Activated CD4-positive, alpha-beta T cell treated with anti-CD3 and anti-CD28 coated beads for 36 hours (primary cell): ENCODE measurements at regions not wholly inside any gene's neighbourhood (a gene's known extent, or its start where the extent isn't known, plus 50 kb on each side); places are given as distances from the start of the nearest gene placed in this dataset.

Experiments used
- ATAC-seq: fragments of 200-7000 bp; cut with Tn5 transposase; one replicate; pipeline ENCODE4 v1.10.0; 2021; ENCODE audit warnings: mild to moderate bottlenecking, moderate library complexity
- CTCF ChIA-PET: fragments of 350-600 bp; sonication (Branson Sonifier 250); formaldehyde crosslinking; loops from one replicate; lab custom pipeline; 2021; ENCODE audit warnings: antibody characterized with exemption; lab: Charles Lee
- POLR2A ChIA-PET: fragments of 350-600 bp; sonication (Branson Sonifier 250); formaldehyde crosslinking; loops from one replicate; lab custom pipeline; 2021; ENCODE audit warnings: antibody characterized with exemption, inconsistent platforms; lab: Charles Lee
- DNase-seq: peaks from one replicate; pipeline ENCODE4 v3.0.0-alpha.2; 2020
- H3K27ac Mint-ChIP-seq: one replicate; pipeline ENCODE4 v1.8.0; 2021; ENCODE audit warnings: mixed read lengths
- H3K27me3 Mint-ChIP-seq: one replicate; pipeline ENCODE4 v1.8.0; 2021; ENCODE audit warnings: mixed read lengths
- H3K36me3 Mint-ChIP-seq: one replicate; pipeline ENCODE4 v1.8.0; 2021; ENCODE audit warnings: low read depth, mixed read lengths
- H3K4me1 Mint-ChIP-seq: one replicate; pipeline ENCODE4 v1.8.0; 2021; ENCODE audit warnings: mixed read lengths
- H3K4me3 Mint-ChIP-seq: one replicate; pipeline ENCODE4 v1.8.0; 2021; ENCODE audit warnings: mild to moderate bottlenecking, moderate library complexity, mixed read lengths
- H3K9me3 Mint-ChIP-seq: one replicate; pipeline ENCODE4 v1.8.0; 2021; ENCODE audit warnings: low read depth, mixed read lengths
- intact Hi-C, 2 experiments: fragments of 100-400 bp; cut with DNase I in 1 of 2; cut with micrococcal nuclease in 1 of 2; formaldehyde crosslinking; loops; one replicate each; pipeline versions ENCODE4 v1.14.2 to v1.15.1; 2022 to 2024; cut with DNase I, micrococcal nuclease

DNA sequence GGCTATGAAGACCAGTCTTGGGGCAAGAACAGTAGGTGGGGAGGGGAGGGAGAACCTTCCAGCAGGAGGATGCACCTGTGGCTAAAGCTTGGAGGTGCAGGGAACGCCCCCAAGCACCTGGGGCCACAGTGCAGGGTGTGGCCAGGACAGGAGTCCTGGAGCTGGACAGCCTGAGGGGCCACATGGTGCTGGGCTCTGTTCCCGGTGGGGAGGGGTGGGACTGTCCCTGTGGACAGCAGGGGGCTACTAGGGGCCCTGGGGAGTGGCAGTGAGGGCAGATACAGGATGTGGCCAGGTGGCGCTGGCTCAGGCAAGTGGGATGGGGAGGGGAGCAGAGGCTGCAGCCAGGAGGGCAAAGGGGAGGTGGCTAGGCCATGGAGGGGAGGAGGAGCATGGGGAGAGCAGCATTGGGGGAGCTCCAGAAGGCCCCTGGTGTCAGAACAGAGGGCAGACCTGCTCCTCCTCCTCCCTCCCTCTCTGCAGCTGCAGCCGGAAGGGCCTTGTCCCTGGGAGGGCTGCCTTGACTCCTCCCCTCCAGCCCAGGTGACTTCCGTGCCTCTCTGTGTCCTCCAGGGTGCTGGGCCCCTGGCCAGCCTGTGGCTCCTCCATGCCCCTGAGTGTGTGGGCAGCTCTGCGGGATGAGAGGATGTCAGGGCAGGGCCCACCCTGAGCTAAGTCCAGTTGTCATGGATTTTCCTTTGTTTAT, 68.4 kb upstream of the DLK1 start:
- no peak for ATAC-seq
- Mint-ChIP-seq H3K27me3 (peaks cover 6% of the 10 kb centered on the region), H3K9me3 (no peaks in the 10 kb centered on the region), H3K4me3 (no peak overlapping the region), H3K27ac (no peak overlapping the region), H3K36me3 (no peaks in the 10 kb centered on the region), H3K4me1 (peaks cover 7% of the 10 kb centered on the region)
- CTCF ChIA-PET, result interaction anchor here (4.3 to 7.8 kb wide), 2 partner anchors 12 to 275 kb away, joined by 22 to 68 read pairs; no protein-coding TSS in a partner anchor
- DNase-seq, result no peak
- intact Hi-C loops, result no loop called here
- POLR2A ChIA-PET, result no interaction called here

DNA sequence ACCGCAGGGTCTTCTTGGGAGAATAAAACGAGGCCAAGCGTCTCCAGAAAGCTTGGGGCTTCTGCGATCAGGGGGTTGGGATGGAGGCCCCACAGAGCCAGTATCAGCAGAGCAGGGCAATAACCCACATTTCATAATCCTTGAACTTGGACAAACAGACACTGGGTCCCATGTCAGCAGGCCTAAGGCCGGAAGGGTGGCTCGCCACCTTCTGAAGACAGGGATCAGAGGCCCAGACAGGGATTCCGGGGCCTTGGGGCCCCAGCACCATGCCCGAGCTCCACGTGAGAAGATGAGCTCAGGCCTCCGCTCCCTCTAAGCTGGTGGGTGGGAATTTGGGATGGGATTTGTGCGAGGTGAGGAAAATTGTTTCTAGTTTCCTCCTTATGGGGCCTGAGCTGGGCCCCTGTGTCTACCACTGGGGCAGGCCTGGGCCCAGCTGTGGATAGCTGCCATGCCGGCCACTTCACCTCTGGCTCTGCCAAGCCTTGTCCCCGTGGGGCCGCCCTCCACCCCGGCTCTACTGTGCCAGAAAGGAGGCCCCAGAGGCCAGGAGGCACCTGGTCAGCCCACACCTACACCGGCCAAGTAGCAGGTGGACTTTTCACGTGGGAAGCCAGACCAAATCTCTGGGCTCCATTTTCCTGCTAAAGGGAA, 67.2 kb upstream of the DLK1 start:
- intact Hi-C loops, result no loop called here
- ChIA-PET CTCF (interaction anchor here (0.9 to 4.3 kb wide), 2 partner anchors 13 to 274 kb away, joined by 4 to 22 read pairs; no protein-coding TSS in a partner anchor), POLR2A (no interaction called here)
- ATAC-seq (no peak), DNase-seq (no peak)
- Mint-ChIP-seq H3K4me1 (no peaks in the 10 kb centered on the region), H3K4me3 (no peak overlapping the region), H3K27ac (no peak overlapping the region), H3K9me3 (no peaks in the 10 kb centered on the region), H3K27me3 (peaks cover 6% of the 10 kb centered on the region), H3K36me3 (no peaks in the 10 kb centered on the region)

DNA sequence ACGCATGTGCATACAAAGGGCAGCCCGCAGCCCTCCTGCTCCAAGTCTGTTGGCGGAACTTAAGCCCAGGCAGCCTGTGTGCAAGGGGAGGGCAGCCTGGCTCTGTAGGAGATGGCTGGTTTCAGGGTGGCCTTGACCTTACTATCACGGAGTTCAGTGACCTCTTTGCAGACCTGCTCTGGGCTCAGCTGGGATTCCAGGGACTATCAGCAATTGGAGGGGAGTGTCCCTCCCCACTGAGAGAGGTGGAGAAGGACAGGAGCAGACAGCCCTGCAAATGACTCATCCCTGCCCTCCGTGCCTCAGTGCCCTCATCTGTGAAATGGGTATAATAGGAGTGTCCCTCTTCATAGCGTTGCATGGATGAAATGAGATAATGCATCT, 66.2 kb upstream of the DLK1 start:
- POLR2A ChIA-PET, result no interaction called here
- intact Hi-C loops, result no loop called here
- Mint-ChIP-seq H3K27me3 (peaks cover 5% of the 10 kb centered on the region), H3K9me3 (no peaks in the 10 kb centered on the region), H3K4me3 (no peak overlapping the region), H3K4me1 (no peaks in the 10 kb centered on the region), H3K36me3 (no peaks in the 10 kb centered on the region), H3K27ac (no peak overlapping the region)
- CTCF ChIA-PET, result interaction anchor here (0.6 to 0.7 kb wide), 4 partner anchors 8 to 1117 kb away, joined by 3 to 4 read pairs (median 4); no protein-coding TSS in a partner anchor
- DNase-seq (no peak), ATAC-seq (no peak)

DNA sequence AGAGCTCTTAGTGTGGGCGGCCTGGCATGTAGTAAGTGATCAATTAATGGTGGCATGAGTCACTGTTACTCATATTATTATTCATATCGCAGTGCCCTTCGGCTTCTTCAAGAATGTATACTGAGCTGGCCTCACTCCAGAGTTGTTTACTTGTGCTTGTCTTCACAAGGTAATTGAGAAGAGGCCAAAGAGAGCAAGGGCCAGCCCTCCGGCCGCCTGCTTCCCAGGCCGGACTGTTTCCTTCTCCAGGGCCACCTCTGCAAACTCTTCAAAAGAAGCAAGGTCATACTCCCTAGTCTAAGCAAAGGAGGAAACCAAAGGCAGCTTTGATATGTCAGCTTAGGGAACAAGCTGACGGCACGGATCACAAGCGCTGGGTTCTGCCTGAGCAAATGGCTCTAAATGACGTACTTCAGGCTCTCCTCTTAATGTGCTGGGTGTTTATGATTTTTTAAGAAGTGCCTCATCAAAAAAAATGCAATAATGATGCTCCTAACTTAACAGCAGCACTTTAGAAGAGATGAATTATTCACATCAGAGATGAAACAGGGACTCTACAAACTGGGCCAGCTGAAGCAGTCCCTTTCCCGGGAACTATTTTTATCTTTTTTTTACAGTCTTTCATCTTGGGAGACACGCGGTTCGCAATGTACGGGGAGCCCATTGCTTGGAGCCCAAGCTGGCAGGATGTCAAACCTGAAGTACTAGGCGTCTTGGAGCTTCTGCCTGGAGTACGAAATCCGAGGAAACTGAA, 65.6 kb upstream of the DLK1 start:
- Mint-ChIP-seq H3K27me3 (peaks cover 2% of the 10 kb centered on the region), H3K27ac (no peak overlapping the region), H3K4me1 (no peaks in the 10 kb centered on the region), H3K9me3 (no peaks in the 10 kb centered on the region), H3K36me3 (no peaks in the 10 kb centered on the region), H3K4me3 (no peak overlapping the region)
- CTCF ChIA-PET, result interaction anchor here (0.6 to 0.9 kb wide), 6 partner anchors 8 to 1116 kb away, joined by 3 to 4 read pairs (median 4); no protein-coding TSS in a partner anchor
- intact Hi-C loops, result no loop called here
- ATAC-seq (no peak), DNase-seq (no peak)
- POLR2A ChIA-PET, result no interaction called here

DNA sequence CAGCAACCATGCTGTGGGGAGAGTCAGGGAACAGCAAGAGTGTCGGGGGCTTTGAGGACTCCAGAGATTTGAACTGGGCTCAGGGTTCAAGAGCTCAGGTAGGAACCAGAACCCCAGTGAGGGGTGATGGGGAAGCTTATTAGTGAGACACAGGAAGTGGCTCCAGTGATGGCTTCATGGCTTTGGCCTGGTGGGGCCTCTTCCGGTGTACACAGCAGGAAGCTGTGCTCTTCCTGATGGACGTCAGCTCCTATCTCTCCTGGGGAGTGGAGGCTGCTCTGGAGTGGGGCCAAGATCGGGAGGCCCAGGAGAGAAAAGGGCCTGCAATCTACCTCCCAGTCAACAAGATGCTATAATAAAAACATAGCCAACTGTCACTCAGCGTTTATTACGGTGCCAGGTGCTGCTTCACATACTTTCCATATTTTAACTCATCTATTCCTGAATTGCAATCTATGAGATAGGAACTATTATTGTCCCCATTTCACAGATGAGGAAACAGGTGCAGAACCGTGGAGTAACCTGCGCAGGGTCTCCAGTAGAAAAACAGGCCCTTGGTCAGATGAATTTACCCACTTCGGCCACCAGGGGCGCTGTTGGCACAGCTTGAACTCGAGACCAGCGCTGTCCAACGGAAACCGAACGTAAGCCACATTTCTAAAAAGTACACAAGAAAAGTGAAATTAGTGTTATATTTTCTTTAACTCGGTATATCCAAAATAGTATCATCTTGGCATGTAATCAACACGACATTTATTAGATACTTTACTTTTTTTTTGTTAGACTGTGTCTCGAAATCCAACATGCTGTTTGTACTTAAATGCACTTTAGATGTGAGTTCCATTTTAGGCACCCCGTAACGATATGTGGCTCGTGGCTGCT, 63.6 kb upstream of the DLK1 start:
- H3K27ac Mint-ChIP-seq, result no peak overlapping the region
- H3K4me3 Mint-ChIP-seq, result no peak overlapping the region
- ChIA-PET POLR2A (no interaction called here), CTCF (interaction anchor here (0.7 to 2.7 kb wide), 12 partner anchors 8 to 1037 kb away, joined by 3 to 22 read pairs (median 4); no protein-coding TSS in a partner anchor)
- peak; percentile 80 for ATAC-seq
- H3K9me3 Mint-ChIP-seq, result no peaks in the 10 kb centered on the region
- H3K36me3 Mint-ChIP-seq, result no peaks in the 10 kb centered on the region
- DNase-seq, result peak; percentile 81
- H3K27me3 Mint-ChIP-seq, result no peaks in the 10 kb centered on the region
- no peaks in the 10 kb centered on the region for H3K4me1 Mint-ChIP-seq
- intact Hi-C loops, result no loop called here

DNA sequence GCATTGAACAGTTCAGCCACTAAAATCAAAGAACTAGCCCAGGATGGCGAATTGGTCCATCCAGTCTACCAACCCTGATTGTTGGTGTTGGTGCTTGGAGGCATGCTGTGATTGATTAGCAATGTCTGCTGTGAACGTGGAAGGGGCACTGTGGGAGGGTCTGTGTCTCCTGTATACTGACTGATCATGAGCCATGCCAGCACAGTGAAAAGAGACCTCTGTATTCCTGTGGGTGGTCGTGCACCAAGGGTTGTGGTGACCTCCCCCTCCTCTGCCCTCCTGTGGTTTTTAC, 63.0 kb upstream of the DLK1 start:
- Mint-ChIP-seq H3K27ac (no peak overlapping the region), H3K4me3 (no peak overlapping the region), H3K4me1 (no peaks in the 10 kb centered on the region), H3K9me3 (no peaks in the 10 kb centered on the region), H3K27me3 (no peaks in the 10 kb centered on the region), H3K36me3 (no peaks in the 10 kb centered on the region)
- POLR2A ChIA-PET, result no interaction called here
- CTCF ChIA-PET, result interaction anchor here (1.5 to 2.7 kb wide), 5 partner anchors 11 to 162 kb away, joined by 3 to 22 read pairs (median 7); no protein-coding TSS in a partner anchor
- intact Hi-C loops, result no loop called here
- no peak for DNase-seq
- ATAC-seq, result no peak

DNA sequence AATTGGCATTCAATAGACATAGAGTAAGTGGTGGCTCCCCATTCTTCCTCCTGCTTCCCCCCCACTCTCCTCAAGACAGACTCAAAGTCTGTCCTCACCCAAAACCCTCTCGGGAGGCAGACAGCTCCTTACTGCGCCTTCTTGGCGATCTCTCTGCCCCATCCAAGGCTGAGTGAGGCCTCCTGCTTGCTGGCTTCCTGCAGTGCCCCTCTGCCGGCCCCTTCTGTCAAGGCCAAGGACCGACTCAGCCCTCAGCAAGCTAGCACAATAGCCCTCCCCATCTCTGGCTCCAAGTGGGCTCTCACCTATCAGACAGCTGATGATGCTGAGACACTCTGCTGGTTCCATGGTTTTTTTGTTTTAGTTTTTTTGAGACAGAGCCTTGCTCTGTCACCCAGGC, 62.5 kb upstream of the DLK1 start:
- CTCF ChIA-PET, result interaction anchor here (0.6 to 2.7 kb wide), 5 partner anchors 11 to 48 kb away, joined by 3 to 22 read pairs (median 6); no protein-coding TSS in a partner anchor
- Mint-ChIP-seq H3K27me3 (peaks cover 2% of the 10 kb centered on the region), H3K4me3 (no peak overlapping the region), H3K4me1 (no peaks in the 10 kb centered on the region), H3K9me3 (no peaks in the 10 kb centered on the region), H3K36me3 (no peaks in the 10 kb centered on the region), H3K27ac (no peak overlapping the region)
- POLR2A ChIA-PET, result no interaction called here
- intact Hi-C loops, result no loop called here
- DNase-seq (no peak), ATAC-seq (no peak)

DNA sequence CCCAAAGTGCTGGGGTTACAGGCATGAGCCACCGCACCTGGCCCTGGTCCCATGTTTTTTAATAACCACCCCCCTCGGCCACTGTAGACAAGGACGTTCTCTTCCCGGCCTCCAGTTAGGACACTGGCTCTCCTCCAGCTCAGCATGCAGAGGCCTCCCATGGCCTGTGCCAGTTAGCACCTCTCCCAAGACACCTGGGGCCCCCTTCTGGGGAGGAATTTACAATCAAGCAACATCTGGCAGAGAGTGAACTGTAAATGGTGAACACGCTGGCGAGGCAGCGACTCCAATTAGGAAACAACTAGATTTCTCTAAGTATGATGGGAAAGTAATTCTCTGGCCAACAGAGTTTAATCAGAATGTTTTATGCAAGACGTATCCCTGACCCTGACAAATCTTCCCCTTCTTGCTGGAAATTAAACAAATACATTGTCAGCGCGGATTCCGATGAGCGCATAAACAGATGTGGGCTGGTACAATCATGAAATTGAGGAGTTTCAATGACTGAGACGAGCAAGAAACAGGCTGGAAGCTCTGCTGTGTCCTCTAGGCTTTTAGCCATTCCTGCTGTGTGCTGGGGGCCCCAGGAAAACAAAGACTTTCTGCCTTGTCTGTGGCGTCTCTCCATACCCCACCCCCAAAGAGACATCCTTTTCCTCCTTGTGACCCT, 61.7 kb upstream of the DLK1 start:
- POLR2A ChIA-PET, result no interaction called here
- intact Hi-C loops, result no loop called here
- no peak for ATAC-seq
- no peak overlapping the region for H3K27ac Mint-ChIP-seq
- no peaks in the 10 kb centered on the region for H3K9me3 Mint-ChIP-seq
- CTCF ChIA-PET, result interaction anchor here (0.5 to 2.7 kb wide), 5 partner anchors 12 to 69 kb away, joined by 3 to 12 read pairs (median 3); no protein-coding TSS in a partner anchor
- H3K4me1 Mint-ChIP-seq, result no peaks in the 10 kb centered on the region
- H3K27me3 Mint-ChIP-seq, result peaks cover 7% of the 10 kb centered on the region
- H3K4me3 Mint-ChIP-seq, result no peak overlapping the region
- DNase-seq, result no peak
- no peaks in the 10 kb centered on the region for H3K36me3 Mint-ChIP-seq

DNA sequence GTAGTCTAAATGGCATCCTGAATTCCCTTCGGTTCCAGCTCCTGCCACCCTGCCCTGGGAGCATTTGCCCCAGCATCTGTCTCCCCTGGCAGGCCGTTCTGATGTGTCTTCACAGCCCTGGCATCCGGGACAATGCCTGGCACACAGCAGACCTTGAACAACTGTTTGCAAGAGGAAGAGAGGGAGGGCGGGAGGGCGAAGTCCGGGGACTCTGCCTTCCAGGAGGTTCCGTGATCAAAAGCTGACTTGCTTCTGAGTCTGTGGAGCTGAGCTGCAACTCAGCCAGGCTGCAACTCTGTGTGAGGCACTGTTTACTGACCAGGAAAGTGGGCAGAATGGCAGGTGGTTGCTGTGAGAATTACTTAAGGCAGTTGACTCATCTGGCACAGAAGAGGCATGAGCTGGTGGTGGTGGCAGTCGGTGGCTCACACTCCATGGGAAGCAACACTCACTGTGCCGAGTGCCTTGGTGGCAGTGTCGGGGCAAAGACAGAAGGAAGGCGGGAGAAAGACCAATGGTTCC, 61.1 kb upstream of the DLK1 start:
- H3K27me3 Mint-ChIP-seq, result peaks cover 7% of the 10 kb centered on the region
- H3K4me3 Mint-ChIP-seq, result no peak overlapping the region
- no peaks in the 10 kb centered on the region for H3K9me3 Mint-ChIP-seq
- POLR2A ChIA-PET, result no interaction called here
- CTCF ChIA-PET, result no interaction called here
- DNase-seq (no peak), ATAC-seq (no peak)
- intact Hi-C loops, result no loop called here
- no peak overlapping the region for H3K27ac Mint-ChIP-seq
- no peaks in the 10 kb centered on the region for H3K36me3 Mint-ChIP-seq
- no peaks in the 10 kb centered on the region for H3K4me1 Mint-ChIP-seq

DNA sequence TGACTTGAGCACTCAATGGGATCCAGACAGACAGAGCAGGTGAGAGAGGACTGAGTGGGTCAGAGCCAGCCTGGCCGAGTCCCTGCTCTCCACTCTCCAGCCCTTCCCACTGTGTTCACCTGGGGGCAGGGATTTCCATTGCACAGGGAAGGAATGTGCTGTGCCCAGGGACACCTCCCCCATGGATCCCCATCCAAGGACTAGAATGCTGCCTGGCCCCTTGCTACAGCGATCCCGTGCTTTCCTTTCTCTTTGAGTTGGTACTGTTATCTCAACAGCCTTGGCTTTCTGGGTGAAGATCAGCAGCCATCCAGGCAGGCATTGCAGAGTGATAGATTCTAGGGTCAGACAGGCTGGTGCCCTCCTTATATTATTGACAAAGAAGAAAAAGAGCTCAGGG, 60.3 kb upstream of the DLK1 start:
- H3K4me1 Mint-ChIP-seq, result no peaks in the 10 kb centered on the region
- POLR2A ChIA-PET, result no interaction called here
- peaks cover 10% of the 10 kb centered on the region for H3K27me3 Mint-ChIP-seq
- ATAC-seq (no peak), DNase-seq (no peak)
- CTCF ChIA-PET, result no interaction called here
- H3K27ac Mint-ChIP-seq, result no peak overlapping the region
- no peaks in the 10 kb centered on the region for H3K9me3 Mint-ChIP-seq
- H3K36me3 Mint-ChIP-seq, result no peaks in the 10 kb centered on the region
- no peak overlapping the region for H3K4me3 Mint-ChIP-seq
- intact Hi-C loops, result no loop called here
